ENCODE measurements at regions not wholly inside any gene's neighbourhood (a gene's known extent, or its start where the extent isn't known, plus 50 kb on each side); places are given as distances from the start of the nearest gene placed in this dataset.

DNA sequence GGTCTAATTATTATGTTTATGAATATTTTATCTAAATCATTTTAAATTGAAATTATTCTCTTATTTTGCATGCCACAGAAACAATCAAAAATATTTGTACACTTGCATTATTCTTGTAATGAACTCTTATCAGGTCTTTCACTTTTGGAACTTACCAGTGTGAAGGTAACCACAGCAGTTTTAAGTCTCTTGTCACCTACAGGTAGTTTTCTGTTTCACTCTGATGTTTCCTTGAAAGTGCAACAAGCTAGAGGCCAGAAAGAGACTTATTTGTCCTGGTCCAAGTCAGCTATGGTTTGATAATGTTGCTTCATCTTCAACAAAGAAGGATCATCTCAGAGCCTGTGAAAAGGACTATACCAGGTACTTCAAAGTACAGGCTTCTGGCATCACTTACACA, 133.4 kb upstream of the NBEA start:
- POLR2A ChIA-PET (ENCODE audit: unreplicated experiment) = no interaction called here

DNA sequence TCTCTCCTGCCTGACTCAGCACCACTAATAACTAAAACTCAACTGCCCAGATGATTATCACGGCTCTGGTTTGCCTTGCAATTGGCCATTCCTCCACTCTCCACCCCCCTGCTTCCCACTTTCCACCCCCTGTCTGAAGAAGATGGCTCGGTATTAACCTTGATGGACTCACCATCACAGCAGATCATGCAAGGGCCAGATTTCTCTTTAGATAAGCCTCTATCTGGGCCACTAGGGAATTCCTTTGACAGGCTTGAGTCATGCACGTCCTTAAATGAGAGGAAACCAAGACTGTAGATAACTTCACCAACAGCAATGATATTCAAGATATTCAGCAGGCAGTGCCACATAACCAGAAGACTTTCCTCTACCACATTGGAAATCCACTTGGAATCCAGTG, 131.1 kb upstream of the NBEA start:
- no peaks in the 10 kb centered on the region for H3F3A ChIP-seq (ENCODE audit: insufficient read depth, low read depth)
- peaks cover 9% of the 10 kb centered on the region; the same call in 1 of the 2 replicates for H3K9me3 ChIP-seq (ENCODE audit: insufficient read depth, low read depth)
- H3K4me3 ChIP-seq = no peak overlapping the region
- no peak overlapping the region for H3K27ac ChIP-seq
- intact Hi-C loops (cut with micrococcal nuclease; ENCODE audit: unreplicated experiment) = no loop called here
- BruUV-seq (replicated peaks) = no TSS peak
- no peaks in the 10 kb centered on the region for H4K20me1 ChIP-seq (ENCODE audit: insufficient read depth)
- no peaks in the 10 kb centered on the region for H3K79me2 ChIP-seq (ENCODE audit: low read depth)
- no peaks in the 10 kb centered on the region for H3K9me2 ChIP-seq (ENCODE audit: insufficient read depth)
- no peaks in the 10 kb centered on the region for H3K36me3 ChIP-seq (ENCODE audit: low read depth)
- ChIA-PET POLR2A (ENCODE audit: unreplicated experiment) (no interaction called here), CTCF (no interaction called here)
- H2AFZ ChIP-seq = no peak overlapping the region
- no peaks in the 10 kb centered on the region for H3K27me3 ChIP-seq (ENCODE audit: insufficient read depth, low read depth)
- no peak for DNase-seq
- no peak overlapping the region for H3K4me2 ChIP-seq
- no peaks in the 10 kb centered on the region for H3K4me1 ChIP-seq (replicated peaks; ENCODE audit: insufficient read depth)
- no peak for TF ChIP-seq EZH2 (IDR thresholded peaks at IDR 0.05; ENCODE audit: low read depth)
- TF ChIP-seq, protein P1, sequence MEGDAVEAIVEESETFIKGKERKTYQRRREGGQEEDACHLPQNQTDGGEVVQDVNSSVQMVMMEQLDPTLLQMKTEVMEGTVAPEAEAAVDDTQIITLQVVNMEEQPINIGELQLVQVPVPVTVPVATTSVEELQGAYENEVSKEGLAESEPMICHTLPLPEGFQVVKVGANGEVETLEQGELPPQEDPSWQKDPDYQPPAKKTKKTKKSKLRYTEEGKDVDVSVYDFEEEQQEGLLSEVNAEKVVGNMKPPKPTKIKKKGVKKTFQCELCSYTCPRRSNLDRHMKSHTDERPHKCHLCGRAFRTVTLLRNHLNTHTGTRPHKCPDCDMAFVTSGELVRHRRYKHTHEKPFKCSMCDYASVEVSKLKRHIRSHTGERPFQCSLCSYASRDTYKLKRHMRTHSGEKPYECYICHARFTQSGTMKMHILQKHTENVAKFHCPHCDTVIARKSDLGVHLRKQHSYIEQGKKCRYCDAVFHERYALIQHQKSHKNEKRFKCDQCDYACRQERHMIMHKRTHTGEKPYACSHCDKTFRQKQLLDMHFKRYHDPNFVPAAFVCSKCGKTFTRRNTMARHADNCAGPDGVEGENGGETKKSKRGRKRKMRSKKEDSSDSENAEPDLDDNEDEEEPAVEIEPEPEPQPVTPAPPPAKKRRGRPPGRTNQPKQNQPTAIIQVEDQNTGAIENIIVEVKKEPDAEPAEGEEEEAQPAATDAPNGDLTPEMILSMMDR (conservative IDR thresholded peaks at IDR 0.05) = no peak

More for the DNA sequence above, 133.4 kb upstream of the NBEA start:
- no peak for TF ChIP-seq EZH2 (IDR thresholded peaks at IDR 0.05; ENCODE audit: low read depth)
- TF ChIP-seq, protein P1 (conservative IDR thresholded peaks at IDR 0.05) = no peak
- no peaks in the 10 kb centered on the region for H3K36me3 ChIP-seq (ENCODE audit: low read depth)
- CTCF ChIA-PET = no interaction called here
- intact Hi-C loops (cut with micrococcal nuclease; ENCODE audit: unreplicated experiment) = no loop called here
- no peaks in the 10 kb centered on the region for H3K79me2 ChIP-seq (ENCODE audit: low read depth)
- peaks cover 9% of the 10 kb centered on the region; the same call in 1 of the 2 replicates for H3K9me3 ChIP-seq (ENCODE audit: insufficient read depth, low read depth)
- H3F3A ChIP-seq (ENCODE audit: insufficient read depth, low read depth) = no peaks in the 10 kb centered on the region
- no peaks in the 10 kb centered on the region for H3K9me2 ChIP-seq (ENCODE audit: insufficient read depth)
- no peak for DNase-seq
- no TSS peak for BruUV-seq (replicated peaks)
- no peak overlapping the region for H3K27ac ChIP-seq
- H3K4me2 ChIP-seq = no peak overlapping the region
- no peaks in the 10 kb centered on the region for H4K20me1 ChIP-seq (ENCODE audit: insufficient read depth)
- H2AFZ ChIP-seq = no peak overlapping the region
- H3K4me1 ChIP-seq (replicated peaks; ENCODE audit: insufficient read depth) = peaks cover 7% of the 10 kb centered on the region; the same call in 1 of the 2 replicates
- no peaks in the 10 kb centered on the region for H3K27me3 ChIP-seq (ENCODE audit: insufficient read depth, low read depth)
- no peak overlapping the region for H3K4me3 ChIP-seq

DNA sequence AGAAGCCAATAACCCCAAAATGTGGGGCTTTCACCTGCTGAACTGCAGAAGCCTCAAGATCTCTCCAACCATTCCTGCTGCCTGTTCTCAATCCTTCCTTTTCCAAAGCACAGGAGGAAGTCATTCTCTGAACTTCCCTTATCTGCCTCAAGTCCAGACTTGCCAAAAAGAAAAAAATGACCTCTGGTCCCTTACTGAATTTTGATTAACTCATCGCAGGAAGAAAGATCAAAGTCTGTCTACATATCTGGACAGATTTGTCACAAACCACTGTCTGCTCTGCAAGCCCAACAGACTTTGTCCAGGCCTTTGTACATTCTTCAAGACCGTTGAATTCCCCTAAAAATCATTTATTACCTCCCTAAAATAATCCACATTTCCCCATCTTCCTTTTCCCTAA, 126.5 kb upstream of the NBEA start:
- Histone ChIP-seq H4K20me1 (ENCODE audit: insufficient read depth) (no peaks in the 10 kb centered on the region), H3F3A (ENCODE audit: insufficient read depth, low read depth) (no peaks in the 10 kb centered on the region), H3K27me3 (ENCODE audit: insufficient read depth, low read depth) (no peaks in the 10 kb centered on the region), H3K4me2 (no peak overlapping the region), H3K4me1 (replicated peaks; ENCODE audit: insufficient read depth) (no peaks in the 10 kb centered on the region), H3K36me3 (ENCODE audit: low read depth) (no peaks in the 10 kb centered on the region), H2AFZ (no peak overlapping the region), H3K9me3 (ENCODE audit: insufficient read depth, low read depth) (peaks cover 9% of the 10 kb centered on the region; the same call in 1 of the 2 replicates), H3K9me2 (ENCODE audit: insufficient read depth) (no peaks in the 10 kb centered on the region), H3K27ac (no peak overlapping the region), H3K4me3 (no peak overlapping the region), H3K79me2 (ENCODE audit: low read depth) (no peaks in the 10 kb centered on the region)
- ChIA-PET CTCF (no interaction called here), POLR2A (ENCODE audit: unreplicated experiment) (no interaction called here)
- no peak for DNase-seq
- BruUV-seq (replicated peaks) = no TSS peak
- TF ChIP-seq EZH2 (IDR thresholded peaks at IDR 0.05; ENCODE audit: low read depth) = no peak
- TF ChIP-seq, protein P1 (conservative IDR thresholded peaks at IDR 0.05) = no peak
- intact Hi-C loops (cut with micrococcal nuclease; ENCODE audit: unreplicated experiment) = no loop called here
